ENCODE measurements at regions not wholly inside any gene's neighbourhood (a gene's known extent, or its start where the extent isn't known, plus 50 kb on each side); places are given as distances from the start of the nearest gene placed in this dataset.

- TF ChIP-seq, protein P1, sequence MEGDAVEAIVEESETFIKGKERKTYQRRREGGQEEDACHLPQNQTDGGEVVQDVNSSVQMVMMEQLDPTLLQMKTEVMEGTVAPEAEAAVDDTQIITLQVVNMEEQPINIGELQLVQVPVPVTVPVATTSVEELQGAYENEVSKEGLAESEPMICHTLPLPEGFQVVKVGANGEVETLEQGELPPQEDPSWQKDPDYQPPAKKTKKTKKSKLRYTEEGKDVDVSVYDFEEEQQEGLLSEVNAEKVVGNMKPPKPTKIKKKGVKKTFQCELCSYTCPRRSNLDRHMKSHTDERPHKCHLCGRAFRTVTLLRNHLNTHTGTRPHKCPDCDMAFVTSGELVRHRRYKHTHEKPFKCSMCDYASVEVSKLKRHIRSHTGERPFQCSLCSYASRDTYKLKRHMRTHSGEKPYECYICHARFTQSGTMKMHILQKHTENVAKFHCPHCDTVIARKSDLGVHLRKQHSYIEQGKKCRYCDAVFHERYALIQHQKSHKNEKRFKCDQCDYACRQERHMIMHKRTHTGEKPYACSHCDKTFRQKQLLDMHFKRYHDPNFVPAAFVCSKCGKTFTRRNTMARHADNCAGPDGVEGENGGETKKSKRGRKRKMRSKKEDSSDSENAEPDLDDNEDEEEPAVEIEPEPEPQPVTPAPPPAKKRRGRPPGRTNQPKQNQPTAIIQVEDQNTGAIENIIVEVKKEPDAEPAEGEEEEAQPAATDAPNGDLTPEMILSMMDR (IDR thresholded peaks at IDR 0.05): no peak
- TF ChIP-seq EZH2 (IDR thresholded peaks at IDR 0.05) (no peak), EZH2phosphoT487 (IDR thresholded peaks at IDR 0.05) (no peak)
These were observed 309.0 kb downstream of the TEX29 start for GRCh38 chr13:111629457-111629856.
